IMR-90 (cell line): ENCODE measurements at regions not wholly inside any gene's neighbourhood (a gene's known extent, or its start where the extent isn't known, plus 50 kb on each side); places are given as distances from the start of the nearest gene placed in this dataset. TPM values are rescaled to one million over a fixed set of nuclear protein-coding genes. Genes with fewer than 3 reads are reported as not detected.

Experiments used
- microRNA-seq, 2 experiments: library from miRNA; stranded (forward) in 1 of 2; unstranded in 1 of 2; fragments of 10-50 nt in 1 of 2; fragments of <30 nt in 1 of 2; gene quantifications in 1 of 2; microRNA quantifications in 1 of 2; one replicate each; pipeline versions ENCODE3 to v1.1.0; 2013 to 2020; ENCODE audit not compliant: insufficient read depth in 1 of 2, insufficient read length in 1 of 2, unreplicated experiment in 1 of 2
- small RNA-seq, 5 experiments: library from RNA; depleted of rRNA; stranded (forward); fragments of <200 nt; gene quantifications; one replicate each; pipeline ENCODE3, GENCODE V24; 2012

Small RNA genes in the stretch of these regions (microRNA-seq; reads per million reads assigned to microRNA genes)
- gene MIR663B (ENCODE audit: insufficient read depth in 1 of 2, insufficient read length in 1 of 2, unreplicated experiment in 1 of 2) (0 reads per million in 2 experiments), gene RNA5-8SP5 (ENCODE audit: insufficient read depth, insufficient read length) (not detected)

Small RNA genes in the stretch of these regions (small RNA-seq; reads per million reads assigned to genes)
- gene MIR663B (0 reads per million in 5 experiments), gene RNA5-8SP5 (0 reads per million in 5 experiments)
